ENCODE measurements at regions not wholly inside any gene's neighbourhood (a gene's known extent, or its start where the extent isn't known, plus 50 kb on each side); places are given as distances from the start of the nearest gene placed in this dataset.

DNA sequence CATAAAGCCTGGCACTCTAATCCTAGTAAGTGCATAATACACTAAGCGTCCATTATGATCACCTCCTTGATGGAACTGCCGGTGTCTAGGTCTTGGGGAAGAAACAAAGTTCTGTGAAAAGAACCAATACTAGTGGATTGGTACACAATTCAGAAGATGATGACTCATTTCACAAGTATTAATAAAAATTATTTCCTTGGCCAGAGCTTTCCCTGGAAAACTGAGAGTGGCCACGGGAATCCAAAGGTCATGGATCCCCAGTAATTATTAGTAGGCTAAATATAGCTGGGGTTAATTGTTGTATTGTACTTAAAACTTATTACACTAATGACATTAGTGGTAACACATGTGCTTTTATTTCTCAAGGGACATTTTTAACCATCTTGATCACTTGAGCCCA is 808.0 kb upstream of the NR2F2 start:
- no peaks in the 10 kb centered on the region for H3K36me3 Mint-ChIP-seq (ENCODE audit: low read depth)
- DNase-seq (ENCODE audit: low spot score): no peak
- H3K9me3 Mint-ChIP-seq: no peaks in the 10 kb centered on the region

DNA sequence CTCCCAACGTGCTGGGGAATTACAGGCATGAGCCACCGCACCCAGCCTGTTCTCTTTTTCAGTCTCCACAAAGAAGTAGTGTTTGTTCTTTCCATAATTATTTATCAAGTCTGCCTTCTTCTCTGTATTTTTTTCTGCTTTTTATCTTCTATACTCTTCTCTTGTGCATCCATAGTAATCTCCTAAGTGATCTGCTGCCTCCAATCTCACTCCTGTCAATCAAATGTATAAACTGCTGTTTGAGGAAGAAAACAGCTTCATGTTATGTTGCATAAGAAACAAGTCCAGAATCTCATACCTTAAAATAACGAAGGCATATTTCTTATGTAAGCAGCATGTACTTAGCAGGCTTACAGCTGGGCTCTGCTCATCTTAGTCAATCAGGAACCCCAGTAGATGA is 801.6 kb upstream of the NR2F2 start:
- Mint-ChIP-seq H3K4me3 (no peak overlapping the region), H3K27me3 (ENCODE audit: low read depth) (peaks cover 1% of the 10 kb centered on the region), H3K27ac (no peak overlapping the region), H3K36me3 (ENCODE audit: low read depth) (no peaks in the 10 kb centered on the region), H3K9me3 (peaks cover 4% of the 10 kb centered on the region), H3K4me1 (ENCODE audit: low read depth) (no peaks in the 10 kb centered on the region)
- no peak for DNase-seq (ENCODE audit: low spot score)

More for the DNA sequence above, 808.0 kb upstream of the NR2F2 start:
- H3K27ac Mint-ChIP-seq: no peak overlapping the region
- H3K4me1 Mint-ChIP-seq (ENCODE audit: low read depth): no peaks in the 10 kb centered on the region
- H3K4me3 Mint-ChIP-seq: no peak overlapping the region
- peaks cover 3% of the 10 kb centered on the region for H3K27me3 Mint-ChIP-seq (ENCODE audit: low read depth)

DNA sequence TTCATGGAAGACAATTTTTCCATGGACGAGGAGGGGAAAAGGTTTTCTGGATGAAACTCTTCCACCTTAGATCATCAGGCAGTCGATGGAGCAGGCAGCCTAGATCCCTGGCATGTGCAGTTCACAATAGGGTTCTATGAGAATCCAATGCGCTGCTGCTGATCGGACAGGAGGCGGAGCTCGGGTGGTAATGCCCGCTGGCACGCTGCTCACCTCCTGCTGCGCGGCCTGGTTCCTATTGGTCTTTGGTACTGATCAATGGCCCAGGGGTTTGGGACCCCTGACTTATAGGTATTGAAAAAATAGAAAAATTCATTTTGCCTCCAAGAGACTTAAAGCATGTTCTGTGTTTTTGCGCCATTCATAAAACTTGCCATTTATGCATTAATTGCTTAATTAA is 793.9 kb upstream of the NR2F2 start:
- Mint-ChIP-seq H3K9me3 (no peaks in the 10 kb centered on the region), H3K4me1 (ENCODE audit: low read depth) (no peaks in the 10 kb centered on the region), H3K27ac (no peak overlapping the region), H3K36me3 (ENCODE audit: low read depth) (no peaks in the 10 kb centered on the region), H3K27me3 (ENCODE audit: low read depth) (no peaks in the 10 kb centered on the region), H3K4me3 (no peak overlapping the region)
- DNase-seq (ENCODE audit: low spot score): no peak

DNA sequence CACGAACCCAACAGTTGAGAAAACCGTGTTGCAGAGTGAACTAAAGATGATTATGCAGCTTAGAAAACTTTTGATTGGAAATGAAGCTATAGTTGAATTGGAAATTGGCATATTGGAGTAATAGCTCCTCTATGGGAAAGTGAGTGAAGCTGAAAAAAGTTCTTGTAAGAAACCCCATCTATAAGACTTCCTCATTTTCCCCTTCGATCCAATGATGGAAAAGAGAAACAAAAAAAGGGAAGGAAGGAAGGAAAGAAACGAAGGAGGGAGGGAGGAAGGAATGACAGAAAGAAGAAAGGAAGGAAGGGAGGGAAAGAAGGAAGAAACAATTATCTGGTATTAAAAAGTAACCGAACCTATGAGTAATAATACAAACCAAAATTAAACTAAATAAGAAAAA is 791.8 kb upstream of the NR2F2 start:
- Mint-ChIP-seq H3K4me3 (no peak overlapping the region), H3K27ac (no peak overlapping the region), H3K36me3 (ENCODE audit: low read depth) (no peaks in the 10 kb centered on the region), H3K4me1 (ENCODE audit: low read depth) (no peaks in the 10 kb centered on the region), H3K27me3 (ENCODE audit: low read depth) (no peaks in the 10 kb centered on the region), H3K9me3 (no peaks in the 10 kb centered on the region)
- DNase-seq (ENCODE audit: low spot score): no peak

DNA sequence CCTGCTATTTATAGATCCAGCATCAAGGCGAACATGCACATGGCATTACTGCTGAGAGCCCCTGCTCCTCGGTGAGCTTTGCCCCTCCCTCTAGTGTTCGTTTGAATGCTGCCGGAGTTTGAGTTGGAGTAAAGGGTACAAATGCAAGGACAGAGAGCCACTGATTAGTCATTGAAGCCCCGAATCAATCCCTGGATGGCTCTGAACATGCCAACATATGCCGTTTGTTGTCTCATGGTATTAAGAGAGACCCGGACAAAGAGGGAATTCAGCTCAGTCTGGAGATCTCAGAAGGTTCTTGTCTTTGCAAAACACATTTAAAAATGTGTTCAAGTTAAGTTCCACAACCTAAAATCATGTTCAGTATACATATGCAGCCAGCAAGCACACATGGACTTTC is 789.2 kb upstream of the NR2F2 start:
- Mint-ChIP-seq H3K4me3 (no peak overlapping the region), H3K4me1 (ENCODE audit: low read depth) (no peaks in the 10 kb centered on the region), H3K9me3 (no peaks in the 10 kb centered on the region), H3K27ac (no peak overlapping the region), H3K36me3 (ENCODE audit: low read depth) (no peaks in the 10 kb centered on the region), H3K27me3 (ENCODE audit: low read depth) (no peaks in the 10 kb centered on the region)
- no peak for DNase-seq (ENCODE audit: low spot score)

DNA sequence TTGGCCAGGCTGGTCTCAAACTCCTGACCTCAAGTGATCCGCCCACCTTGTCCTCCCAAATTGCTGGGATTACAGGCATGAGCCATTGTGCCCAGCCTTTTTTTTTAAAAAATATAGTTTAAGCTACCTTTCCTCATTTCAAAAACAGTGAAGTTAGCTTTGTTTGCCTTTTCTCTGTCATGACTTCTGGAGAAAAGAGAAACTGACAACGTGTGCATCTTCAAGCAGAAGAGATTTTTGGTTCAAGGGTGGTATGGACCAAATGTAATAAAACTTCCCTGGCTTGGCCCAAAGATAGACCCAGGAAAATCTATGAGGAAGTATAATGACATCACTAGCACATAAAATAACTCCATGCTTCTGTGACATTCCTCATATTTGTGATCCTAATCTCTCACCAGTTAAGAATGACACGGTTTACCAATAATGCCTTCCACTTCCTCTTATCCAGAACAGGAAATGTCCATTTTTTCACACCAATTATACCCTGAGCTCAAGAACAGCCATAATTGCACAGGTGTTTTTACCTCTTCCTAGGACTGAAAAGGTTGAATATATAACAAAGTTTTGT is 781.2 kb upstream of the NR2F2 start:
- Mint-ChIP-seq H3K9me3 (no peaks in the 10 kb centered on the region), H3K36me3 (ENCODE audit: low read depth) (no peaks in the 10 kb centered on the region), H3K4me1 (ENCODE audit: low read depth) (no peaks in the 10 kb centered on the region), H3K4me3 (no peak overlapping the region), H3K27me3 (ENCODE audit: low read depth) (peaks cover 7% of the 10 kb centered on the region), H3K27ac (no peak overlapping the region)
- DNase-seq (ENCODE audit: low spot score): no peak

DNA sequence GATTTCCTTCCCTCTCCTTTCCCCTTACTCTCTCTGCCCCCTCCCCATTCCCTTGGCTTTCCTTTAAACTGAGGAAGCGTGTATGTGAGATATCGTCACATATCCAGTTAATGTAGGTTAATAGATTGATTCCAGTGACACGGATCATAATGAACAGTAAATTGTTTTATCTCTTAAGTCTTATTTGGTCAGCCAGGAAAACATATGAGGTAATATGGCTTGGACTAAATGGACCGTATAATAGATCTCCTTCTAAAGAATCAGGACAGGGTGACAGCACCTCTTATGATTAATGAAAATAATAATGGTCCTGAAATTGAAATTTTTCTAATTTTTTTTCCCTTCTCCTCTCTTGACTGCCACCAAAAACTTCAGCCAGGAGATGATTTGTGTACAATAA is 779.8 kb upstream of the NR2F2 start:
- Mint-ChIP-seq H3K4me1 (ENCODE audit: low read depth) (no peaks in the 10 kb centered on the region), H3K36me3 (ENCODE audit: low read depth) (no peaks in the 10 kb centered on the region), H3K27me3 (ENCODE audit: low read depth) (peaks cover 8% of the 10 kb centered on the region), H3K27ac (no peak overlapping the region), H3K4me3 (no peak overlapping the region), H3K9me3 (no peaks in the 10 kb centered on the region)
- no peak for DNase-seq (ENCODE audit: low spot score)

DNA sequence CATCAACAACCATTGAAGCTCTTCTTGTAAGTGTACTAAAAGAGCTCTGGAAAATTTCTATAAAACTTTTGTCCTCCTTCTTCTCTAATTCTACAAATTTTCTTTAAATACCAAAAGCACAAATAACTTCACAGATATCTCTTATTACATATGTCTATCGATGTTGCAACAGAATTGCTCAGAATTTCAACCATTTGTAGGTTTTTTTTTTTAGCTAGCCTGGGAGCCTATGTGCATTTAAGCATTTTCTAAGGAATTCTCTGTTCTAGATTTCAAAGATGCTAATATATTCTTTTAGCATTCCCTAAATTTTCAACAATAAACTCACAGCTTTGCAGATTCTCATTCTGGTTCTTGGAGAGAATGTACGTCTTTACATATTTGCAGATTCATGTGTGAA is 774.3 kb upstream of the NR2F2 start:
- DNase-seq (ENCODE audit: low spot score): no peak
- peaks cover 5% of the 10 kb centered on the region for H3K27me3 Mint-ChIP-seq (ENCODE audit: low read depth)
- no peak overlapping the region for H3K4me3 Mint-ChIP-seq
- H3K4me1 Mint-ChIP-seq (ENCODE audit: low read depth): peaks cover 6% of the 10 kb centered on the region
- no peak overlapping the region for H3K27ac Mint-ChIP-seq
- H3K9me3 Mint-ChIP-seq: no peaks in the 10 kb centered on the region
- no peaks in the 10 kb centered on the region for H3K36me3 Mint-ChIP-seq (ENCODE audit: low read depth)

DNA sequence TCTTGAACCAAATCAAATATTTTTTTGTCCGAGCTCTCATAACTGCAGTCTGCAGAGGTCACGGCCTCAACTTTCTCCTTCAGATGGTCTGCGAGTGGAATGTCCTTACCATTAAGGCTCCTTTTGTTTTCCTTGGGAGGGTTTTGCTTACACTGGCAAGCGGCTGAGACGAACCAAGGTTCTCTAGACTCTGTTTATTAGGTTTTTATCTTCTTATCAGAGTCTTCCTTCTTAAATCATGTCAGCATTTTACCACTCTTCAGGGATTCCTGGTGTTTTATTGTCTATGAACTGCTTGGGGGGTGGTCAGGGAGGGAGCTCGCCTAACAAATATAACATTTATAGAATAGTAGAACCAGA is 773.7 kb upstream of the NR2F2 start:
- no peaks in the 10 kb centered on the region for H3K9me3 Mint-ChIP-seq
- no peaks in the 10 kb centered on the region for H3K36me3 Mint-ChIP-seq (ENCODE audit: low read depth)
- H3K4me1 Mint-ChIP-seq (ENCODE audit: low read depth): peaks cover 6% of the 10 kb centered on the region
- no peak overlapping the region for H3K27ac Mint-ChIP-seq
- H3K27me3 Mint-ChIP-seq (ENCODE audit: low read depth): peaks cover 4% of the 10 kb centered on the region
- DNase-seq (ENCODE audit: low spot score): no peak
- H3K4me3 Mint-ChIP-seq: no peak overlapping the region

DNA sequence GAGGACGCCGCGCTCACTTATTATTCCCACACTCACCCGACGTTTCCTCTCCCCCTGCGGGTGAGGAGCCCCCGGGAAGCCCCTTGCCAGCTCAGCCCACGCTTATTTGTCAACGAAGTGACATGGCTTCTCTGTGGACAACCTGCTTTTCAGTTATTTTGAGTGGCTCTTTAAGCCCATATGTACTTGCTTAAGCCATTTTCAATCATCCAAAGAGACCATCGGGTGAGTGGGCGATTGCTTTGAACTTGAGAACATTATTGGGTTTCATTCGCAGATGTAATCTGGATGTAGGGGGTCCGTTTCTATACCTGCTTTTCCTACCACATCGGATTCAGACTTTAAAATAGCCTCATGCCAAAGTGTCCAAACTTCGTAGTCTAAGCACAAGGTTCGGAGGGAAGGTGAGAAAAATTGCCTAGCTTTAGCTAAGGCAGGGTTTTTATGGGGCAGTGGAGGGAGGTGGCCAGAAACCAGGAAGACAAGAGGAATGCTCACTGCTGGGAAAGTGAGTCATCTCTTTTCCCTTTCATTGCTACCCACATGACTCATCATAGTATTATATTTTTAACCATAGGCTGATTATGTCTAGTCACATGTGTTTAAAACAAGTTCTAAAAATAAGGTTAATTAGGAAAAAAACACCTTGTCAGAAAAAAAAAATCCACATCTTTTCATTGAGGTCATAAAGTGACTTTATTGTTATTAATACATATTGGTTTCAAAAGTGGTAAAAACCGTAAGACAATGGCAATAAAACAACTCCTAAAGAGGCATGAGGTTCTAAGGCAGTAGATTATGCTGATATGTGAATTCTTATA is 773.1 kb upstream of the NR2F2 start:
- Mint-ChIP-seq H3K27ac (no peak overlapping the region), H3K4me3 (no peak overlapping the region), H3K36me3 (ENCODE audit: low read depth) (no peaks in the 10 kb centered on the region), H3K4me1 (ENCODE audit: low read depth) (peaks cover 6% of the 10 kb centered on the region), H3K27me3 (ENCODE audit: low read depth) (peaks cover 4% of the 10 kb centered on the region), H3K9me3 (no peaks in the 10 kb centered on the region)
- DNase-seq (ENCODE audit: low spot score): no peak

DNA sequence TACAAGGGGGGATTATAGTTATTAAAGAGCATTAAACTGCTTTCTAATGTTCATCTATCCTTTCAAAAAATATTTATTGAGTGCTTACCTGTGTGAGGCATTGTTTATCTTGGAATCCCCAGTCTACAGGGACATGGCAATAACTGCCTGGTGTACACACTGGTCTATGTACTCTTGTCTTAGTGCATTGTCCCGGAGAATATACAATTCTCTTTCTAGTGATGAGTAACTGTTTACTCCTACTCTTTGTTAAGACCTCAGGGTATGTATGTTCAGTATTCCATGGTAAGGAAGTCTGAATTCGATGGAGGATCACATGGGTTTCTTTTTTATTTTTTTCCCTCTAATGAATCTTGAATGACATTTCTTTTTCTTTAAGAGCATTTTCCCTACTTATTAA is 772.4 kb upstream of the NR2F2 start:
- Mint-ChIP-seq H3K27me3 (ENCODE audit: low read depth) (peaks cover 4% of the 10 kb centered on the region), H3K4me1 (ENCODE audit: low read depth) (peaks cover 6% of the 10 kb centered on the region), H3K36me3 (ENCODE audit: low read depth) (no peaks in the 10 kb centered on the region), H3K4me3 (no peak overlapping the region), H3K9me3 (no peaks in the 10 kb centered on the region), H3K27ac (no peak overlapping the region)
- no peak for DNase-seq (ENCODE audit: low spot score)

DNA sequence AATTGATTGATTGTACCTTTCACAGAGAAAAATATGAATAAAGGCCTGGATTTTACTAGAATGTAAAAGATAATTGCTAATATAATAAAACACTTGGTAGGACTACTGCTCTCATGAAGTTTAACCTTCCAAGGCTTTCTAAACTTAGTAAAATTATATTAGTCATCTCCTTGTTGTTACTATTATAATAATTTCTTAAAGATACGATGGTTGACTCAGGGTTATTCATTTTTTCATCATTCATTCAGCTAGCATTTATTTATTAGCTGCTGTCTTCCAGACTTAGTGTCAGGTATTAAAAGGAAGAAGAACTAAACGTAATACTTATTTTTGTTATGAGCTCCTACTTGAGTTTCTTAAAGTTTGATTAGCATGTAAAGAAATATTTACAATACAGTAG is 771.6 kb upstream of the NR2F2 start:
- Mint-ChIP-seq H3K4me1 (ENCODE audit: low read depth) (peaks cover 6% of the 10 kb centered on the region), H3K36me3 (ENCODE audit: low read depth) (no peaks in the 10 kb centered on the region), H3K27me3 (ENCODE audit: low read depth) (peaks cover 4% of the 10 kb centered on the region), H3K4me3 (no peak overlapping the region), H3K9me3 (no peaks in the 10 kb centered on the region), H3K27ac (no peak overlapping the region)
- DNase-seq (ENCODE audit: low spot score): no peak

DNA sequence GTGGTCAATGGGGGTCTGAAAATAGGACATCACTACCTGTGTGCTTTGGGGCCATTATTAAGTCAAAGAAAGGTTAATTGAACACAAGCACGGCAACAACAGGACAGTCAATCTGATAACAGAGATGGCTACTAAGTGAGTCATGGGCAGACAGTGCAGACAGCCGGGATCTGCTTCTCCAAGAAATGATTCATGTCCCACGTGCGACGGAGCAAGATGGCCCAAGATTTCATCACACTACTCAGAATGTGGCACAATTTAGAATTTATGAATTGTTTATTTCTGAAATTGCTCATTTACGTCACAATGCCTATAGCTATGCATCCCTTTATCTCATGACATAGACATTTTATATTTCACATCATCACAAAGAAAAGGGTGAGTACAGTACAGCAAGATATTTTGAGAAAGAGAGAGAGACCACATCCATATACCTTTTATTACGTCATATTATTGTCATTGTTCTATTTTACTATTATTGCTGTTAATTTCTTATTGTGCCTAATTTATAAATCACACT is 770.6 kb upstream of the NR2F2 start:
- no peak overlapping the region for H3K4me3 Mint-ChIP-seq
- H3K27ac Mint-ChIP-seq: no peak overlapping the region
- no peaks in the 10 kb centered on the region for H3K36me3 Mint-ChIP-seq (ENCODE audit: low read depth)
- DNase-seq (ENCODE audit: low spot score): no peak
- H3K27me3 Mint-ChIP-seq (ENCODE audit: low read depth): peaks cover 4% of the 10 kb centered on the region
- H3K9me3 Mint-ChIP-seq: no peaks in the 10 kb centered on the region
- H3K4me1 Mint-ChIP-seq (ENCODE audit: low read depth): peaks cover 6% of the 10 kb centered on the region

DNA sequence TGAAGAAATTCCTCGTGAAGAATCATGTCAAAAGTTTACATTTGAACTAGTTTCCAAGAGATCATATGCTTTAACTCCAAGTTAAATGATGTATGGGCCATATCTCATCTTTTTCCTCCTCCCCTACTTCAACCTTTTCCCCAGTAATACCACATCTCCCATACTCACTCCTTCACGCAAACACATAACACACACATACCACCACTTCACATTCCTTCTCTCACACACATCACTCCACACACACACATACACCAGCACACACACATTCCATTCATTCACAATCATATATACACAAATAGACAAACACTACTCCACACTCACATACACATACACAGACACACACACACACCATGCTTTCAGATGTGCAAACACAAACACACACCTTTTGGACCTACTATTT is 769.0 kb upstream of the NR2F2 start:
- Mint-ChIP-seq H3K4me3 (no peak overlapping the region), H3K36me3 (ENCODE audit: low read depth) (no peaks in the 10 kb centered on the region), H3K27me3 (ENCODE audit: low read depth) (peaks cover under 1% of the 10 kb centered on the region), H3K4me1 (ENCODE audit: low read depth) (peaks cover 6% of the 10 kb centered on the region), H3K27ac (no peak overlapping the region), H3K9me3 (no peaks in the 10 kb centered on the region)
- DNase-seq (ENCODE audit: low spot score): no peak

DNA sequence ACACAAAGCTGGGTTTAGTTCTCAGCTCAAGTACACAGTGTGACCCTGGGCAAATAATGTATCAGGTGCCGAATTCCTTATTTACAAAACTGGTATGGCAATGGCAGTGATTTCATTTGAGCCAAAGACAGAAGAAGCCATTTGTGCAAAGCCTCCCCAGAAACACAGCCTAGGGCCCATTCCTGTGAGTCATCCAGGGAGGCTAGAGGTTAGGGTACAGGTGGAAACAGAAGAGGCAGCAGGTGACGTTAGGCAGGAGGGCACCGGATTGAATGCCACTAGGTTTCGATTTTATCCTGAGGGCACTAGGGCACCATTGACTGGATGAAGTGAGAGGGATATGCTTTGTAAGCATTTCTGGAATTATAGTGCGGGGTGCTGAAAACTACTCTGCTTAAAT is 766.9 kb upstream of the NR2F2 start:
- Mint-ChIP-seq H3K27me3 (ENCODE audit: low read depth) (peaks cover 3% of the 10 kb centered on the region), H3K27ac (no peak overlapping the region), H3K36me3 (ENCODE audit: low read depth) (no peaks in the 10 kb centered on the region), H3K4me1 (ENCODE audit: low read depth) (no peaks in the 10 kb centered on the region), H3K4me3 (no peak overlapping the region), H3K9me3 (peaks cover 2% of the 10 kb centered on the region)
- DNase-seq (ENCODE audit: low spot score): no peak
